OCI-LY7 (cell line): ENCODE measurements at regions not wholly inside any gene's neighbourhood (a gene's known extent, or its start where the extent isn't known, plus 50 kb on each side); places are given as distances from the start of the nearest gene placed in this dataset.

ENCODE experiments used
- BruUV-seq: library from RNA; stranded (reverse); fragments of 400-500 nt; replicated peaks from 2 replicates; lab custom pipeline; 2021; lab: Mats Ljungman, UMichigan
- CTCF ChIA-PET: fragments of 300-600 bp; sonication (Branson Sonifier 250); formaldehyde crosslinking; loops from one replicate; lab custom pipeline; 2022; ENCODE audit warnings: antibody characterized with exemption; ENCODE audit not compliant: unreplicated experiment; lab: Charles Lee
- POLR2A ChIA-PET: fragments of 300-600 bp; sonication (Branson Sonifier 250); formaldehyde crosslinking; loops from one replicate; lab custom pipeline; 2022; ENCODE audit warnings: antibody characterized with exemption; lab: Charles Lee
- DNase-seq: peaks from one replicate; pipeline ENCODE4 v3.0.0-alpha.2; 2015; ENCODE audit warnings: low spot score
- H2AFZ ChIP-seq: fragments of 200-600 bp; sonication (generic), shearing (Covaris generic); 2 replicates; pipeline ENCODE4 v1.6.1; 2014; ENCODE audit warnings: mild to moderate bottlenecking, antibody characterized with exemption, low read length, moderate library complexity
- H3K27ac ChIP-seq: fragments of 200-600 bp; sonication (generic); 2 replicates; pipeline ENCODE4 v1.5.1; 2014; ENCODE audit warnings: mixed run types, low read depth, mild to moderate bottlenecking, moderate library complexity, low read length, inconsistent platforms; ENCODE audit not compliant: poor library complexity, severe bottlenecking
- H3K36me3 ChIP-seq: fragments of 200-600 bp; sonication (generic); 2 replicates; pipeline ENCODE4 v1.6.1; 2014; ENCODE audit warnings: mild to moderate bottlenecking, antibody characterized with exemption, low read length, moderate library complexity, mixed read lengths; ENCODE audit not compliant: insufficient read depth
- H3K4me1 ChIP-seq: fragments of 200-600 bp; sonication (generic); 2 replicates; pipeline ENCODE4 v1.5.1; 2014; ENCODE audit warnings: mild to moderate bottlenecking, low read length; ENCODE audit not compliant: insufficient read depth, poor library complexity, severe bottlenecking
- H3K4me2 ChIP-seq: fragments of 200-600 bp; sonication (generic); 2 replicates; pipeline ENCODE4 v1.6.1; 2014; ENCODE audit warnings: mild to moderate bottlenecking, low read length
- H3K4me3 ChIP-seq: fragments of 200-600 bp; sonication (generic); 2 replicates; pipeline ENCODE4 v1.5.1; 2014; ENCODE audit warnings: mild to moderate bottlenecking, low read depth, low read length; ENCODE audit not compliant: poor library complexity, severe bottlenecking
- H3K79me2 ChIP-seq: fragments of 200-600 bp; sonication (generic); 2 replicates; pipeline ENCODE4 v1.6.1; 2016; ENCODE audit warnings: low read depth, mild to moderate bottlenecking, low read length, moderate library complexity, mixed read lengths; ENCODE audit not compliant: insufficient read depth
- H3K9me2 ChIP-seq: fragments of 200-600 bp; sonication (generic); 2 replicates; pipeline ENCODE4 v1.6.1; 2016; ENCODE audit warnings: mild to moderate bottlenecking, low read length, mixed read lengths; ENCODE audit not compliant: insufficient read depth
- H3K9me3 ChIP-seq: fragments of 200-600 bp; sonication (generic); 2 replicates; pipeline ENCODE4 v1.6.1; 2014; ENCODE audit warnings: mild to moderate bottlenecking, mixed run types, low read length, mixed read lengths
- H4K20me1 ChIP-seq: fragments of 200-600 bp; sonication (generic); 2 replicates; pipeline ENCODE4 v1.6.1; 2014; ENCODE audit warnings: mild to moderate bottlenecking, antibody characterized with exemption, low read length, moderate library complexity, mixed read lengths; ENCODE audit not compliant: insufficient read depth
- CTCF ChIP-seq: fragments of 200-600 bp; sonication (generic); conservative IDR thresholded peaks from 2 replicates; pipeline ENCODE4 v1.5.1; 2014; ENCODE audit warnings: mild to moderate bottlenecking, antibody characterized with exemption, low read length, moderate library complexity, mixed read lengths
- EZH2phosphoT487 ChIP-seq: fragments of 200-600 bp; sonication (generic); IDR thresholded peaks from 2 replicates; pipeline ENCODE4 v1.6.1; 2018; ENCODE audit warnings: low read depth, borderline replicate concordance, mild to moderate bottlenecking, mixed run types, antibody characterized with exemption, low read length, moderate library complexity, mixed read lengths
- intact Hi-C: fragments of 100-400 bp; cut with micrococcal nuclease; formaldehyde crosslinking; loops from one replicate; pipeline ENCODE4 v1.10.0; 2022; ENCODE audit not compliant: unreplicated experiment

- Histone ChIP-seq H3K9me2 (no peaks in the 10 kb centered on the region), H3K4me1 (peaks cover 35% of the 10 kb centered on the region), H3K4me3 (no peak overlapping the region), H3K27ac (no peak overlapping the region), H3K4me2 (no peak overlapping the region), H3K36me3 (no peaks in the 10 kb centered on the region), H4K20me1 (no peaks in the 10 kb centered on the region), H2AFZ (no peak overlapping the region), H3K79me2 (no peaks in the 10 kb centered on the region), H3K9me3 (no peaks in the 10 kb centered on the region)
- BruUV-seq: no TSS peak
- intact Hi-C loops: loop anchor here (10.0 kb wide), 2 partner anchors 123 to 257 kb away; no protein-coding TSS in a partner anchor
- TF ChIP-seq EZH2phosphoT487 (no peak), CTCF (no peak)
- DNase-seq: no peak
- ChIA-PET POLR2A (no interaction called here), CTCF (no interaction called here)
These were observed 216.0 kb downstream of the GLI2 start for GRCh38 chr2:120951693-120952092.

- H3K4me1 ChIP-seq: peaks cover 35% of the 10 kb centered on the region
- no peak overlapping the region for H3K4me2 ChIP-seq
- no peaks in the 10 kb centered on the region for H3K9me2 ChIP-seq
- H3K27ac ChIP-seq: no peak overlapping the region
- no peaks in the 10 kb centered on the region for H3K9me3 ChIP-seq
- DNase-seq: no peak
- no peak overlapping the region for H2AFZ ChIP-seq
- BruUV-seq: no TSS peak
- POLR2A ChIA-PET: no interaction called here
- TF ChIP-seq EZH2phosphoT487 (no peak), CTCF (no peak)
- CTCF ChIA-PET: no interaction called here
- no peaks in the 10 kb centered on the region for H4K20me1 ChIP-seq
- no peak overlapping the region for H3K4me3 ChIP-seq
- H3K79me2 ChIP-seq: no peaks in the 10 kb centered on the region
- intact Hi-C loops: loop anchor here (10.0 kb wide), 2 partner anchors 122 to 258 kb away; no protein-coding TSS in a partner anchor
- no peaks in the 10 kb centered on the region for H3K36me3 ChIP-seq
These were observed 216.7 kb downstream of the GLI2 start for GRCh38 chr2:120952318-120952717.

GRCh38 chr2:120953066-120953756 lies 217.5 kb downstream of the GLI2 start:
- Histone ChIP-seq H4K20me1 (no peaks in the 10 kb centered on the region), H3K4me1 (peaks cover 28% of the 10 kb centered on the region), H3K27ac (no peak overlapping the region), H3K36me3 (no peaks in the 10 kb centered on the region), H3K4me2 (no peak overlapping the region), H3K9me2 (no peaks in the 10 kb centered on the region), H2AFZ (no peak overlapping the region), H3K4me3 (no peak overlapping the region), H3K79me2 (no peaks in the 10 kb centered on the region), H3K9me3 (no peaks in the 10 kb centered on the region)
- CTCF ChIA-PET: no interaction called here
- no peak for DNase-seq
- intact Hi-C loops: loop anchor here (10.0 kb wide), 2 partner anchors 122 to 258 kb away; no protein-coding TSS in a partner anchor
- BruUV-seq: no TSS peak
- POLR2A ChIA-PET: interaction anchor here (1.4 kb wide), 1 partner anchor 23 kb away, joined by 6 read pairs; no protein-coding TSS in a partner anchor
- TF ChIP-seq CTCF (no peak), EZH2phosphoT487 (no peak)
